GM23338 (cell line): ENCODE measurements at regions not wholly inside any gene's neighbourhood (a gene's known extent, or its start where the extent isn't known, plus 50 kb on each side); places are given as distances from the start of the nearest gene placed in this dataset.

ENCODE experiments used
- CREB1 ChIP-seq: fragments of 250-450 bp; sonication (Bioruptor Pico); IDR thresholded peaks from 2 replicates; pipeline ENCODE4 v1.5.0; 2020; ENCODE audit warnings: low read depth, mild to moderate bottlenecking, moderate library complexity
- EZH2 ChIP-seq: fragments of 200-600 bp; sonication (generic); IDR thresholded peaks from one replicate; pipeline ENCODE4 v1.8.0; 2017; ENCODE audit warnings: antibody characterized with exemption, mild to moderate bottlenecking, low read depth; ENCODE audit not compliant: unreplicated experiment
- EZH2phosphoT487 ChIP-seq: fragments of 200-600 bp; sonication (generic); IDR thresholded peaks from one replicate; pipeline ENCODE4 v1.8.1; 2018; ENCODE audit warnings: antibody characterized with exemption; ENCODE audit not compliant: unreplicated experiment
- NANOG ChIP-seq: IDR thresholded peaks from 2 replicates; pipeline ENCODE4 v1.6.1; 2016; ENCODE audit warnings: antibody characterized with exemption, borderline replicate concordance
- POLR2AphosphoS5 ChIP-seq: IDR thresholded peaks from 2 replicates; pipeline ENCODE4 v1.6.1; 2016; ENCODE audit warnings: antibody characterized with exemption, low read depth
- STAT1 ChIP-seq: IDR thresholded peaks from one replicate; pipeline ENCODE4 v1.6.1; 2016; ENCODE audit warnings: antibody characterized with exemption; ENCODE audit not compliant: unreplicated experiment
- TF ChIP-seq, protein P1 (sequence below), 2 experiments: fragments of 200-600 bp in 1 of 2; sonication (generic) in 1 of 2; conservative IDR thresholded peaks; 2 replicates each; pipeline versions ENCODE4 v1.5.1 to v1.6.1; 2016 to 2017; ENCODE audit warnings: antibody characterized with exemption in 2 of 2, low read depth in 2 of 2, mild to moderate bottlenecking in 2 of 2, moderate library complexity in 1 of 2
- TF ChIP-seq, protein P2 (sequence below): IDR thresholded peaks from one replicate; pipeline ENCODE4 v1.6.1; 2018; ENCODE audit warnings: antibody characterized with exemption; ENCODE audit not compliant: unreplicated experiment

DNA sequence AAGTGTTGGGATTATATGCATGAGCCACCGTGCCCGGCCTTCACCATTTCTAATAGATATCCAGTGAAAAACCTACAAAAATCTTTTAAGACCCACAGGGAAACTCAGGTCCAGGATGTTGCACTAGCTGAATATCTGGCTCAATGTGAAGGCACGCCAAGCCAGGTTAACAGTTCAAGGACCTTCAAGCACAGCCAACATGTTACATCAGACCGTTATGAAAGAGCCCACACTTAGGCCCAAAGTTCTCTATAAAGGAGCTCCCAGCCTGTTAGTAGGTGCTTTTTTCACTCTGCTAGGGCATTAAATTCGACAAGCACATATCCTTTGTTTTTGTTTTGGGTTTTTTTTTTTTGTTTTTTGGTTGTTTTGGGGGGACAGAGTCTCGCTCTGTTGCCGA lies 69.0 kb downstream of the OTX2 start:
- TF ChIP-seq, protein P1, sequence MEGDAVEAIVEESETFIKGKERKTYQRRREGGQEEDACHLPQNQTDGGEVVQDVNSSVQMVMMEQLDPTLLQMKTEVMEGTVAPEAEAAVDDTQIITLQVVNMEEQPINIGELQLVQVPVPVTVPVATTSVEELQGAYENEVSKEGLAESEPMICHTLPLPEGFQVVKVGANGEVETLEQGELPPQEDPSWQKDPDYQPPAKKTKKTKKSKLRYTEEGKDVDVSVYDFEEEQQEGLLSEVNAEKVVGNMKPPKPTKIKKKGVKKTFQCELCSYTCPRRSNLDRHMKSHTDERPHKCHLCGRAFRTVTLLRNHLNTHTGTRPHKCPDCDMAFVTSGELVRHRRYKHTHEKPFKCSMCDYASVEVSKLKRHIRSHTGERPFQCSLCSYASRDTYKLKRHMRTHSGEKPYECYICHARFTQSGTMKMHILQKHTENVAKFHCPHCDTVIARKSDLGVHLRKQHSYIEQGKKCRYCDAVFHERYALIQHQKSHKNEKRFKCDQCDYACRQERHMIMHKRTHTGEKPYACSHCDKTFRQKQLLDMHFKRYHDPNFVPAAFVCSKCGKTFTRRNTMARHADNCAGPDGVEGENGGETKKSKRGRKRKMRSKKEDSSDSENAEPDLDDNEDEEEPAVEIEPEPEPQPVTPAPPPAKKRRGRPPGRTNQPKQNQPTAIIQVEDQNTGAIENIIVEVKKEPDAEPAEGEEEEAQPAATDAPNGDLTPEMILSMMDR (conservative IDR thresholded peaks at IDR 0.05; ENCODE audit: low read depth in 2 of 2), result no peak
- TF ChIP-seq POLR2AphosphoS5 (no peak), EZH2 (no peak), EZH2phosphoT487 (no peak), NANOG (no peak), CREB1 (CRISPR knock-in tag) (no peak), STAT1 (no peak)
- TF ChIP-seq, protein P2, sequence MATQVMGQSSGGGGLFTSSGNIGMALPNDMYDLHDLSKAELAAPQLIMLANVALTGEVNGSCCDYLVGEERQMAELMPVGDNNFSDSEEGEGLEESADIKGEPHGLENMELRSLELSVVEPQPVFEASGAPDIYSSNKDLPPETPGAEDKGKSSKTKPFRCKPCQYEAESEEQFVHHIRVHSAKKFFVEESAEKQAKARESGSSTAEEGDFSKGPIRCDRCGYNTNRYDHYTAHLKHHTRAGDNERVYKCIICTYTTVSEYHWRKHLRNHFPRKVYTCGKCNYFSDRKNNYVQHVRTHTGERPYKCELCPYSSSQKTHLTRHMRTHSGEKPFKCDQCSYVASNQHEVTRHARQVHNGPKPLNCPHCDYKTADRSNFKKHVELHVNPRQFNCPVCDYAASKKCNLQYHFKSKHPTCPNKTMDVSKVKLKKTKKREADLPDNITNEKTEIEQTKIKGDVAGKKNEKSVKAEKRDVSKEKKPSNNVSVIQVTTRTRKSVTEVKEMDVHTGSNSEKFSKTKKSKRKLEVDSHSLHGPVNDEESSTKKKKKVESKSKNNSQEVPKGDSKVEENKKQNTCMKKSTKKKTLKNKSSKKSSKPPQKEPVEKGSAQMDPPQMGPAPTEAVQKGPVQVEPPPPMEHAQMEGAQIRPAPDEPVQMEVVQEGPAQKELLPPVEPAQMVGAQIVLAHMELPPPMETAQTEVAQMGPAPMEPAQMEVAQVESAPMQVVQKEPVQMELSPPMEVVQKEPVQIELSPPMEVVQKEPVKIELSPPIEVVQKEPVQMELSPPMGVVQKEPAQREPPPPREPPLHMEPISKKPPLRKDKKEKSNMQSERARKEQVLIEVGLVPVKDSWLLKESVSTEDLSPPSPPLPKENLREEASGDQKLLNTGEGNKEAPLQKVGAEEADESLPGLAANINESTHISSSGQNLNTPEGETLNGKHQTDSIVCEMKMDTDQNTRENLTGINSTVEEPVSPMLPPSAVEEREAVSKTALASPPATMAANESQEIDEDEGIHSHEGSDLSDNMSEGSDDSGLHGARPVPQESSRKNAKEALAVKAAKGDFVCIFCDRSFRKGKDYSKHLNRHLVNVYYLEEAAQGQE, result no peak
